ENCODE measurements at regions not wholly inside any gene's neighbourhood (a gene's known extent, or its start where the extent isn't known, plus 50 kb on each side); places are given as distances from the start of the nearest gene placed in this dataset.

- no peak overlapping the region for H3K4me3 Mint-ChIP-seq
Measured at GRCh38 chr7:77475181-77475580, 59.0 kb upstream of the GSAP start.

GRCh38 chr7:77474756-77475155 is 58.6 kb upstream of the GSAP start:
- no peak overlapping the region for H3K27ac Mint-ChIP-seq
- no peak for TF ChIP-seq CTCF (IDR thresholded peaks at IDR 0.05; ENCODE audit: unreplicated experiment)
- no peaks in the 10 kb centered on the region for H3K36me3 Mint-ChIP-seq
- DNase-seq (ENCODE audit: low spot score in 2 of 2, unreplicated experiment in 2 of 2): no peak
- H3K4me1 Mint-ChIP-seq: peaks cover 2% of the 10 kb centered on the region
- H3K27me3 Mint-ChIP-seq (ENCODE audit: low read depth): no peaks in the 10 kb centered on the region
- peaks cover 6% of the 10 kb centered on the region for H3K9me3 Mint-ChIP-seq
- H3K4me3 Mint-ChIP-seq: no peak overlapping the region

More at GRCh38 chr7:77475181-77475580, 59.0 kb upstream of the GSAP start:
- Mint-ChIP-seq H3K4me1 (peaks cover 2% of the 10 kb centered on the region), H3K27me3 (ENCODE audit: low read depth) (no peaks in the 10 kb centered on the region), H3K27ac (no peak overlapping the region), H3K36me3 (no peaks in the 10 kb centered on the region), H3K9me3 (peaks cover 2% of the 10 kb centered on the region)
- no peak for TF ChIP-seq CTCF (IDR thresholded peaks at IDR 0.05; ENCODE audit: unreplicated experiment)
- DNase-seq (ENCODE audit: low spot score in 2 of 2, unreplicated experiment in 2 of 2): no peak

- Mint-ChIP-seq H3K4me3 (no peak overlapping the region), H3K4me1 (no peaks in the 10 kb centered on the region), H3K27ac (no peak overlapping the region), H3K9me3 (peaks cover 15% of the 10 kb centered on the region), H3K36me3 (no peaks in the 10 kb centered on the region), H3K27me3 (ENCODE audit: low read depth) (no peaks in the 10 kb centered on the region)
- no peak for DNase-seq (ENCODE audit: low spot score in 2 of 2, unreplicated experiment in 2 of 2)
- no peak for TF ChIP-seq CTCF (IDR thresholded peaks at IDR 0.05; ENCODE audit: unreplicated experiment)
Measured at GRCh38 chr7:77473229-77474005, 57.3 kb upstream of the GSAP start.

- Mint-ChIP-seq H3K36me3 (no peaks in the 10 kb centered on the region), H3K9me3 (peaks cover 15% of the 10 kb centered on the region), H3K4me1 (no peaks in the 10 kb centered on the region), H3K27me3 (ENCODE audit: low read depth) (no peaks in the 10 kb centered on the region), H3K27ac (no peak overlapping the region), H3K4me3 (no peak overlapping the region)
- no peak for DNase-seq (ENCODE audit: low spot score in 2 of 2, unreplicated experiment in 2 of 2)
- TF ChIP-seq CTCF (IDR thresholded peaks at IDR 0.05; ENCODE audit: unreplicated experiment): no peak
Measured at GRCh38 chr7:77469927-77470326, 53.8 kb upstream of the GSAP start.

GRCh38 chr7:77467408-77467807 is 51.3 kb upstream of the GSAP start:
- no peak overlapping the region for H3K27ac Mint-ChIP-seq
- no peaks in the 10 kb centered on the region for H3K4me1 Mint-ChIP-seq
- H3K4me3 Mint-ChIP-seq: no peak overlapping the region
- peaks cover 15% of the 10 kb centered on the region for H3K9me3 Mint-ChIP-seq
- no peaks in the 10 kb centered on the region for H3K36me3 Mint-ChIP-seq
- no peak for TF ChIP-seq CTCF (IDR thresholded peaks at IDR 0.05; ENCODE audit: unreplicated experiment)
- no peak for DNase-seq (ENCODE audit: low spot score in 2 of 2, unreplicated experiment in 2 of 2)
- H3K27me3 Mint-ChIP-seq (ENCODE audit: low read depth): no peaks in the 10 kb centered on the region
